NCI-H128 (cell line): ENCODE measurements at regions not wholly inside any gene's neighbourhood (a gene's known extent, or its start where the extent isn't known, plus 50 kb on each side); places are given as distances from the start of the nearest gene placed in this dataset.

Source experiments
- DNase-seq: peaks from one replicate; lab custom pipeline; 2025; ENCODE audit not compliant: unreplicated experiment; lab: John Stamatoyannopoulos, UW

- no peak for DNase-seq
Measured at GRCh38 chr10:10927608-10928007, 90.1 kb upstream of the CELF2 start.

DNA sequence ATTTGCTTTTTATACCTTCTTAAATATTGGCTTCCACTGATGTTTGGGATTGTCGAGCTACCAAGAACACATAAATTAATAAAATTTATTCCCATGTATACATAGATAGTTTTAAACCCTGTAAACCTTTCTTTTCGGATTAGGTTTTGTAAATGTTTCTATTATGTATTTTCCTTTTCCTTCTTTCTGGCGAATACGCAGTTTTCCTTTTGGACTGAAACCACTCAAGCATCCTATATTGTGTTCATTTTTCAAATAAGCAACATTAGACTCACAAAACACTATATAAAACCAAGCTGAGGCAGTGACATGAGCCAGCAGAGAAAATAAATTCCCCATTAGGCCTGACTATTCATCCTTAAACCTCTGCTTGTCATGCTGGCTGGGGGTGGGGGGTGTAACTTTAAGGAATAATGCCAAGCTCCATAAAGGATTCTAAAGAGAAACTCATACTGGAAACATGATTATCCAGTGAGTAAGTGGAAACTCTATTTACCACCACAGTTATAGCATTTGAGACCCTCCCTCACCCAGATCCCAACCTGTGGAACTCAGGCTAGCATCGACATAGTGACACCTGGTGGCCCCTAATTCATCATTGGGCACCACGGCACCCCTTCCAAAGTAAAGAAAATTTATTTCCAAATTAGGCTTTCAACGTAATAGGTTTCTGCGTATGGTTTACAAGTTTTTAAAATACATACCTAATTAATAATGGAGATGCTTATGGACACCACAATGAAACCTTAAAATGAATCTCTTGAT is 86.5 kb upstream of the CELF2 start:
- DNase-seq: no peak

DNA sequence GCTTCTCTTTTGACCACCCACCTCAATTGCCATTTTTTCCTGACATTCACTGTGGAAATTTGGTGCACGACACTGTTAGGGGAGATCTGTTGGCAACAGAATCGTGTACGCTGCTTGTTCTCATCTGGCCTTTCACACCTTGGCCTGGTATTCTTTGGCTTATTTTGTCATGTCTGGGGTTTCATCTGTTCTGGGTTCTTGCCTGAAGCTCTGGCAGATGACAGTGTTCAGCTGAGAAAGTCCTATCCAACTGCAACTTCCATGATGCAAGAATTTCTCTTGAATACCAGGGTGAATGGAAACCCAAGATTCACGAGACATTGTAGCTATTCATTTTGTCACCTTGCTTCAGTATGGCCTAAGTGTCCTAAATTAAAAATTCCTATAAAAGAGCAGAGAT is 82.6 kb upstream of the CELF2 start:
- DNase-seq: no peak

DNA sequence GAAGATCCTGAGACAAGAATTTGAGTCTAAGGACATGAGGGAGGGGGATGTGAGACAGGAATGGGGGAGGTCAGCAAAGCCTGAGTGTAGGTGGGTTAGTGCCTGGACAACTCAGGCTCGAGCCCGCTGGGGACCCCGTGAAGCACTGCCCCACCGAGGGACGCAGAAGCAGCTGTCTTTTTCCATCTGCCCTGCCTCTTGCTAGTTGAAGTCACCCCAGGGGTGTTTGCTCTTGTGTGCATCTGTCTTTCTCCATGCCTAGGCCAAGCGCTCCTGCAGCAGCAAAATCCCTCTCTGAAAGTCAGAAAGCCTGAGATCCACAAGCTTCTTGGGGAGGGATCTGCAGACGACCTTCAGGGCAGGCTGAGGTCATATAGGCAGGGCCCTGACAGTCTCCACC is 79.0 kb upstream of the CELF2 start:
- DNase-seq: no peak

DNA sequence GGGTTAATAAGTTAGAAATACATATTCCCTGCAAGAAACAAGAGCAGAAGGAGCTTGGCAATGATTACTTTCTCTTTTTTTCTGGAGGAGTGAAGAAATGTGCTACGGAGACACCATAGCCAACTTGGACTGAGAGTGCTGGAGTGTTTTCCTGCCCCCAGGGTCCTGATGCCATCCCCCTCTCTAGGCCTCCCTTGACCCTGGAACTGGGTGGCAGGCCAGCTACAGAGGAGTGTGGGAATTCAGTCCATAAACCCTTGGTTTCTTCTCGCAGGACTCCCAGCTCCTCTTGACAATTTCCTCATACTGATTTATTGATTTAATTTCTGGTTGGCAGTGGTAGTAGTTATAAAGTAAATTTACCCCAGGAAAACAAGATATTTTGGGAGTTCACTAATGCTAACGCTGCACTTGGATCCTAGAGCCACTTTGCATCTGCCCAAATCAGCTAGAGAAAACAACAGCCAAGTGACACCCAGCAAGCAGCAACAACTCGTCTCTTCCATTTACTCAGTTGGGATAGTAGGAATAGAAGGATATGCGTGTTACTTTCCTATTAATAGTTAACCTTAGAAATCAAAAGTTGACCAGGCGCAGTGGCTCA is 76.4 kb upstream of the CELF2 start:
- DNase-seq: no peak

GRCh38 chr10:10942441-10942840 is 75.2 kb upstream of the CELF2 start:
- no peak for DNase-seq

DNA sequence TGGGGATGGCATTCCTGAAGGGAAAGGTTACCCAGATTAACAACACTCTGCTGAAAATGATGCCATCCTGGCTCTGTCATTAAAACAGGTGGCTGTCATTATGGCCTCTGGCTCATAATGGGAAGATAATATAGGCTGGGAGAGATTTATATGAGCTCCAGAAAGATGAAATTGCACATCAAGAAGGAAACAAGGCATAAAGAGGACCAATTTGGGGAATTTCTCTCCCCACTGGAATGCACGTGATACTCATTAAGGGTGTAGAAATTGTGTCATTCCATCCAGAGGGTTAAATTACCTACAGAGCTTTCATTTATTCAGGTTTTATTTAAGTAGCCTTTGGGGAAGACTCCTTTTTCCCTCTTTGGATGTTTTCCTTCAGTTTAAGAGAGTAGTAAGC is 71.6 kb upstream of the CELF2 start:
- DNase-seq: no peak

DNA sequence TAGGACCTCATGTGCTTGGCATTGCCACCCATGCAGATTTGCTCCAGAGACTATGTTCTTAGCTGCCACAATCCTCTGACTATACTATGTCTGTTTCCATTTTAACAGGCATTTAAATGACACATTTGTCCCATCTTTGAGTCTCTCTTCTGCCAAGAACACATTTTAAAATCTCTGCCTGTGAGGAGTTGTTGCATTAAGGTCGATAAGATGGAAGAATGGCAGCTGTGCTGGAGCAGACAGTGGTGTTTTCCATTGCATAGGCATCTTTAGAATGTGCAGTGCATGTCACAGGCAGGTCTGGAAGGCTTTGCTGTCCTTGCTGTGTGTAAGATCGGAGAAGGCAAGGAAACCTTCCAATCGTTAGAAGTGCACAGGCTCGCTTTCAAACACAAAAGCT is 70.9 kb upstream of the CELF2 start:
- no peak for DNase-seq

DNA sequence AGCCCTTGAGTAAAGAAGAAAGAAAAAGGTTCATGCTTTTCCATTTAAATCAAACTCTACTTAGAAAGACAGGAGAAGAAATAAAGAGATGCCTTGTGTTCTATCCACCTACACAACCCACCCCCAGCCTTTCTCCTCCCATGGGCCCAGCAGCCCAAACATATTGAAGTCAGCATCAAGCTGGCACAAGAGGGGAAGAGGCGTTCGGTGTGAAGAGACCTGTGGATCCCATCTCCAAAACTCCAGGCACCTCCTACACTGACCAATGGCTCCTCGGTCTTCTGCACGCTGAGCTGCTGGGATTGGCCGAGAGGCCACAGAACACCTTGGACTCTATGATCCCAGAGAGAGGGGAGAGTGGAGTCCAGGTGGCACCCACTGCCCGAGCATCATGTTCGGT is 66.0 kb upstream of the CELF2 start:
- no peak for DNase-seq

GRCh38 chr10:10952800-10953199 is 64.9 kb upstream of the CELF2 start:
- no peak for DNase-seq

DNA sequence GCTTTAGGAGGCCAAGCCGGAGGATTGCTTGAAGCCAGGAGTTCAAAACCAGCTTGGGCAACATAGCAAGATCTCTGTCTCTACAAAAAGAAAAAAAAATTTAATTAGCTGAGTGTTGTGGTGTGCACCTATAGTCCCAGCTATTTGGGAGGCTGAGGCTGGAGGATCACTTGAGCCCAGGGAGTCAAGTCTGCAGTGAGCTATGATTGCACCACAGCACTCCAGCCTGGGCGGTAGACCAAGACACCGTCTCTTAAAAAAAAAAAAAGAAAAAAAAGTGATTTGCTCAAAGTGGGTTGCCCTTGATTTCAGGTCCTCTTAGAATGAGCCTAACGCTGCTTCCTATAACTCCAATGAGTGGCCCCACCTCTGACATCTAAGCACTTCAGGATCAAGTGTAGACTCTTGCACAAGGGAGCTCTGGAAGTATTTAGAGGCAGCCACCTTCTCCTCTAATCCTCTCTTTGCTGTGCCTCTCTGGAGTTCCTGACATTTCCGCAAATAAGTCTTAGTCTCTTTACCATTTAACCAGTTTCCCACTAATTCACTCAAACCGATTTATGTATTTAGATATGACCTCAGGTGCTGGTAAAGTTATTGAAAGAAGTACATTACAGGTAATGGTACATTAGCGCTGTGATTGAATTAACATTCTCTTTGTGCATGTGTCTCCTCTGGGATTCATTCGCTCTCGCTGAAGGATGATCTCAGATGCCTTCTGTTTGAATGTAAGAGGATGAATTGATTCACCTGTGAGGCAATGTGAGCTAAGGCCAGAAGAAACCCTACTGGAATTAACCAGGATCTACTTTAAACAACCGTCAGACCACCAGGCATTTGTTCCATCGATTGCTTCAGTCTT is 60.8 kb upstream of the CELF2 start:
- no peak for DNase-seq

GRCh38 chr10:10958041-10958440 is 59.6 kb upstream of the CELF2 start:
- no peak for DNase-seq

DNA sequence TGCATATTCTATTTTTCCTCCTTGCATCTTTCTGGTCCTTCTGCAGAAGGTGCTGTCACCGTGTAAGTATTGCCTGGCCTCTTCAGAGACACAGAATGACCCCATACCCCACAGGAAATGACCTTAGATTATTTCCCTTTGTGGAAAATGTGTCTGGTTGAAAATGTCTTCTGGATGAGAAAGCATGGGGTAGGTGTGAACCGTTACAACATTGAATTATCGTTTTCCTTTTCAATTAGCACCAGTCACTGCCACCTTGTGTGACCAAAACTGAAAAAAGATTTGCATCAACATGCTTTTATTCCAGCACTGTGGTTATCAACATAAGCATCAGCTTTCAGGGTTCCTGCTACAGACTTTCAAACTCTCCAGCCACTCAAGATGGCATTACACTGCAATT is 58.0 kb upstream of the CELF2 start:
- DNase-seq: no peak

DNA sequence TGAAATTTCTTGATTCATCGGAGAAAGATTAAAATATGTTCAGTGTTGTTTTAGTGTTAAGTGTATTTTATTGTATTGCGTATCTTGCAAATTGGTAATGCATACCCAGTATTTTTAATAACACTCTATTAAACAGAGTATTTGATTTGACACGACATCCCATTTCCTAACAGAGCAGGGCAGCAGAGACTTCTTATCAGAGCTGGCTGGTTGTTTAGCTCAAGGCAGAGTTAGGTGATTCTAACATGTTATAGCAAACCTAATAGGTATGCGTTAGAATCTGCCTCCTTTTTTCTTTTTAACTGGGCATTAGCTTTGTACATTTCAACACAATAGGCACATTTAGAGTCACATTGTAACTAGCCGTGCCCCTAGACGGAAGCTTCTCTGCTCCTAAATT is 57.1 kb upstream of the CELF2 start:
- DNase-seq: no peak

- DNase-seq: no peak
Measured at GRCh38 chr10:10961072-10961471, 56.6 kb upstream of the CELF2 start.

GRCh38 chr10:10967029-10967428 is 50.6 kb upstream of the CELF2 start:
- DNase-seq: no peak

- DNase-seq: no peak
Measured at GRCh38 chr10:10967581-10968256, 50.0 kb upstream of the CELF2 start.
